HCT116 (cell line): ENCODE measurements at regions not wholly inside any gene's neighbourhood (a gene's known extent, or its start where the extent isn't known, plus 50 kb on each side); places are given as distances from the start of the nearest gene placed in this dataset.

ENCODE experiments used
- ATAC-seq: fragments of 200-7000 bp; cut with Tn5 transposase; 2 replicates; pipeline ENCODE4 v1.9.1; 2020; ENCODE audit warnings: mild to moderate bottlenecking, moderate library complexity
- BruUV-seq: library from RNA; stranded (reverse); fragments of 400-500 nt; replicated peaks from 2 replicates; lab custom pipeline; 2021; lab: Mats Ljungman, UMichigan
- CTCF ChIA-PET: fragments of 300-600 bp; sonication (Branson Sonifier 250); formaldehyde crosslinking; loops from one replicate; lab custom pipeline; 2021; ENCODE audit warnings: antibody characterized with exemption; lab: Charles Lee
- POLR2A ChIA-PET: fragments of 300-600, 350-600 bp; sonication (Branson Sonifier 250); formaldehyde crosslinking; loops from one replicate; lab custom pipeline; 2021; ENCODE audit warnings: antibody characterized with exemption; lab: Charles Lee
- RAD21 ChIA-PET, 2 experiments: fragments of 300-600 bp; sonication (Branson Sonifier 250); formaldehyde crosslinking; loops; one replicate each; lab custom pipeline; 2023; ENCODE audit warnings: low total read pairs in 2 of 2; ENCODE audit not compliant: uncharacterized antibody in 2 of 2, unreplicated experiment in 2 of 2, low non-redundant PET in 1 of 2; lab: Charles Lee
- DNase-seq: peaks from one replicate; pipeline ENCODE4 v3.0.0-alpha.2; 2010; ENCODE audit warnings: low read depth, low spot score
- H2AFZ ChIP-seq: fragments of 200-600 bp; shearing (Covaris generic), sonication (generic); 2 replicates; pipeline ENCODE4 v1.6.1; 2017; ENCODE audit warnings: low read depth, mixed run types, mixed read lengths, antibody characterized with exemption, low read length; ENCODE audit not compliant: poor library complexity, severe bottlenecking
- H3K27ac ChIP-seq: 2 replicates; pipeline ENCODE4 v1.5.1; 2012; ENCODE audit warnings: low read depth, low read length
- H3K27me3 ChIP-seq: fragments of 200-600 bp; sonication (generic); 2 replicates; pipeline ENCODE4 v1.6.1; 2016; ENCODE audit warnings: mixed run types, low read length, mixed read lengths; ENCODE audit not compliant: insufficient read depth
- H3K36me3 ChIP-seq, 2 experiments: fragments of 200-500 bp in 1 of 2; fragments of 200-600 bp in 1 of 2; sonication (Bioruptor generic) in 1 of 2; sonication (generic) in 1 of 2; 2 replicates each; pipeline versions ENCODE4 v1.5.1 to v1.6.1; 2014 to 2016; ENCODE audit warnings: low read length in 2 of 2, inconsistent platforms in 1 of 2, mixed read lengths in 1 of 2, mixed run types in 1 of 2; ENCODE audit not compliant: insufficient read depth in 2 of 2, control insufficient read depth in 1 of 2
- H3K4me1 ChIP-seq, 2 experiments: fragments of 200-600 bp in 1 of 2; sonication (generic) in 1 of 2; 2 replicates each; pipeline versions ENCODE4 v1.5.1 to v1.6.1; 2012 to 2017; ENCODE audit warnings: low read length in 2 of 2, inconsistent platforms in 1 of 2, mild to moderate bottlenecking in 1 of 2, mixed read lengths in 1 of 2, mixed run types in 1 of 2, moderate library complexity in 1 of 2; ENCODE audit not compliant: insufficient read depth in 2 of 2, control insufficient read depth in 1 of 2
- H3K4me2 ChIP-seq: fragments of 200-600 bp; sonication (generic); 2 replicates; pipeline ENCODE4 v1.6.1; 2017; ENCODE audit warnings: mixed run types, low read length, mixed read lengths
- H3K4me3 ChIP-seq, 2 experiments: fragments of 200-600 bp in 1 of 2; sonication (generic) in 1 of 2; replicated peaks in 1 of 2; 2 replicates each; pipeline ENCODE4 v1.5.1; 2011 to 2016; ENCODE audit warnings: low read length in 2 of 2, control low read depth in 1 of 2, low read depth in 1 of 2, mild to moderate bottlenecking in 1 of 2, mixed read lengths in 1 of 2, mixed run types in 1 of 2
- H3K79me2 ChIP-seq: fragments of 200-600 bp; sonication (generic); 2 replicates; pipeline ENCODE4 v1.6.1; 2017; ENCODE audit warnings: mild to moderate bottlenecking, mixed run types, low read length, moderate library complexity, mixed read lengths; ENCODE audit not compliant: insufficient read depth
- H3K9ac ChIP-seq: fragments of 200-600 bp; sonication (generic); 2 replicates; pipeline ENCODE4 v1.6.1; 2016; ENCODE audit warnings: low read length, mixed read lengths
- H3K9me2 ChIP-seq: fragments of 200-600 bp; sonication (generic), shearing (Covaris generic); 2 replicates; pipeline ENCODE4 v1.6.1; 2017; ENCODE audit warnings: mixed run types, mild to moderate bottlenecking, moderate library complexity; ENCODE audit not compliant: insufficient read depth
- H3K9me3 ChIP-seq, 2 experiments: fragments of 200-500 bp in 1 of 2; fragments of 200-600 bp in 1 of 2; sonication (Bioruptor generic) in 1 of 2; sonication (generic) in 1 of 2; 2 replicates each; pipeline ENCODE4 v1.6.1; 2014 to 2017; ENCODE audit warnings: low read length in 2 of 2, mixed read lengths in 2 of 2, inconsistent platforms in 1 of 2, low read depth in 1 of 2, mild to moderate bottlenecking in 1 of 2, mixed run types in 1 of 2, moderate library complexity in 1 of 2; ENCODE audit not compliant: control insufficient read depth in 1 of 2, insufficient read depth in 1 of 2
- H4K20me1 ChIP-seq: fragments of 200-600 bp; sonication (generic), shearing (Covaris generic); 2 replicates; pipeline ENCODE4 v1.6.1; 2017; ENCODE audit warnings: mixed run types, mild to moderate bottlenecking, moderate library complexity; ENCODE audit not compliant: insufficient read depth
- CBX3 ChIP-seq: IDR thresholded peaks from 2 replicates; pipeline ENCODE4 v1.6.1; 2012; ENCODE audit warnings: low read depth
- CEBPB ChIP-seq: IDR thresholded peaks from 2 replicates; pipeline ENCODE4 v1.6.1; 2012; ENCODE audit warnings: low read depth
- EGR1 ChIP-seq: IDR thresholded peaks from 2 replicates; pipeline ENCODE4 v1.6.1; 2012; ENCODE audit warnings: low read depth
- ELF1 ChIP-seq: IDR thresholded peaks from 2 replicates; pipeline ENCODE4 v1.6.1; 2012; ENCODE audit warnings: low read depth, borderline replicate concordance
- EZH2 ChIP-seq: fragments of 200-600 bp; sonication (generic); IDR thresholded peaks from 2 replicates; pipeline ENCODE4 v1.6.1; 2017; ENCODE audit warnings: antibody characterized with exemption, mixed run types
- EZH2phosphoT487 ChIP-seq: fragments of 200-600 bp; IDR thresholded peaks from 2 replicates; pipeline ENCODE4 v1.6.1; 2018; ENCODE audit warnings: antibody characterized with exemption, borderline replicate concordance
- FOSL1 ChIP-seq: IDR thresholded peaks from 2 replicates; pipeline ENCODE4 v1.6.1; 2012; ENCODE audit warnings: low read depth
- JUND ChIP-seq: IDR thresholded peaks from 2 replicates; pipeline ENCODE4 v1.6.1; 2012
- POLR2AphosphoS5 ChIP-seq: IDR thresholded peaks from 2 replicates; pipeline ENCODE4 v1.6.1; 2011; ENCODE audit warnings: mild to moderate bottlenecking, low read depth, low read length, moderate library complexity
- RAD21 ChIP-seq: IDR thresholded peaks from 2 replicates; pipeline ENCODE4 v1.6.1; 2012; ENCODE audit warnings: low read depth, mild to moderate bottlenecking
- SIN3A ChIP-seq: IDR thresholded peaks from 2 replicates; pipeline ENCODE4 v1.6.1; 2012; ENCODE audit warnings: low read depth
- SP1 ChIP-seq: IDR thresholded peaks from 2 replicates; pipeline ENCODE4 v1.6.1; 2012; ENCODE audit warnings: low read depth
- TCF7L2 ChIP-seq: IDR thresholded peaks from 2 replicates; pipeline ENCODE4 v1.7.0; 2011; ENCODE audit warnings: borderline replicate concordance, inconsistent platforms; ENCODE audit not compliant: insufficient read depth, insufficient read length; ENCODE audit errors: extremely low read depth
- ZFX ChIP-seq: fragments of 450-650 bp; IDR thresholded peaks from 2 replicates; pipeline ENCODE4 v1.6.1; 2017
- ZNF274 ChIP-seq: fragments of 200-500 bp; sonication (Bioruptor generic); IDR thresholded peaks from 2 replicates; pipeline ENCODE4 v1.6.1; 2014; ENCODE audit warnings: mild to moderate bottlenecking, low read depth, low read length, inconsistent platforms
- intact Hi-C: fragments of 100-400 bp; cut with micrococcal nuclease; formaldehyde crosslinking; loops from 2 replicates; pipeline ENCODE4 v1.10.0; 2022
- TF ChIP-seq, protein P1 (sequence below), 3 experiments: fragments of 200-600 bp in 1 of 3; sonication (generic) in 1 of 3; IDR thresholded peaks in 2 of 3; conservative IDR thresholded peaks in 1 of 3; 2 replicates each; pipeline ENCODE4 v1.5.1; 2012 to 2017; ENCODE audit warnings: low read depth in 2 of 3, low read length in 2 of 3, antibody characterized with exemption in 1 of 3, borderline replicate concordance in 1 of 3, control low read depth in 1 of 3, mild to moderate bottlenecking in 1 of 3, mixed read lengths in 1 of 3, mixed run types in 1 of 3, moderate library complexity in 1 of 3; ENCODE audit not compliant: insufficient read depth in 1 of 3
- TF ChIP-seq, protein P2 (sequence below): IDR thresholded peaks from 2 replicates; pipeline ENCODE4 v1.6.1; 2012
- TF ChIP-seq, protein P3 (sequence below): IDR thresholded peaks from 2 replicates; pipeline ENCODE4 v1.6.1; 2012
- TF ChIP-seq, protein P4 (sequence below): IDR thresholded peaks from 2 replicates; pipeline ENCODE4 v1.6.1; 2012; ENCODE audit warnings: low read depth

DNA sequence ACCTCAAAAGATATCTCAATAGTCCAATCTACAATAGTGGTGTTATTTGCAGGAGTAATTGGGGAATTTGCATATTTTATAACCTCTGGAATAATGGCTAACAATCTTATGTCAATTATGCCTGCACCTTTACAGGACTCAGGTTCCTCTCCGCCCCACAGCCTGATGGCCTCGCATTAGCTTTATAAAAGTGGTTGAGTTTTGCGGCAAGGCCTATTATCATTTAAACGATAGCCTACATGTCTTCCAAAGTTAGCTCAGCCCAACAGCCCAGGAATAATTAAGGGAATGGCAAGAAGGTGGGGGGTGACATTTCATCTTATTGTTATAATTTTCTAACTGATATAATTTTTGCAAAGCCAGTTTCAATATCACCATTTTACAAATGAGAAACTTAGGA, 97.3 kb downstream of the RTP4 start:
- no peak for TF ChIP-seq SP1
- no peak for TF ChIP-seq EGR1
- no peak for TF ChIP-seq ELF1
- TF ChIP-seq, protein P1, sequence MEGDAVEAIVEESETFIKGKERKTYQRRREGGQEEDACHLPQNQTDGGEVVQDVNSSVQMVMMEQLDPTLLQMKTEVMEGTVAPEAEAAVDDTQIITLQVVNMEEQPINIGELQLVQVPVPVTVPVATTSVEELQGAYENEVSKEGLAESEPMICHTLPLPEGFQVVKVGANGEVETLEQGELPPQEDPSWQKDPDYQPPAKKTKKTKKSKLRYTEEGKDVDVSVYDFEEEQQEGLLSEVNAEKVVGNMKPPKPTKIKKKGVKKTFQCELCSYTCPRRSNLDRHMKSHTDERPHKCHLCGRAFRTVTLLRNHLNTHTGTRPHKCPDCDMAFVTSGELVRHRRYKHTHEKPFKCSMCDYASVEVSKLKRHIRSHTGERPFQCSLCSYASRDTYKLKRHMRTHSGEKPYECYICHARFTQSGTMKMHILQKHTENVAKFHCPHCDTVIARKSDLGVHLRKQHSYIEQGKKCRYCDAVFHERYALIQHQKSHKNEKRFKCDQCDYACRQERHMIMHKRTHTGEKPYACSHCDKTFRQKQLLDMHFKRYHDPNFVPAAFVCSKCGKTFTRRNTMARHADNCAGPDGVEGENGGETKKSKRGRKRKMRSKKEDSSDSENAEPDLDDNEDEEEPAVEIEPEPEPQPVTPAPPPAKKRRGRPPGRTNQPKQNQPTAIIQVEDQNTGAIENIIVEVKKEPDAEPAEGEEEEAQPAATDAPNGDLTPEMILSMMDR (IDR thresholded peaks at IDR 0.05 in 2 of 3, conservative IDR thresholded peaks at IDR 0.05 in 1 of 3; ENCODE audit: borderline replicate concordance in 1 of 3, insufficient read depth in 1 of 3, low read depth in 2 of 3, low read length in 2 of 3) = no peak
- no peak for TF ChIP-seq ZFX
- no peak for TF ChIP-seq ZNF274
- TF ChIP-seq FOSL1 = no peak
- TF ChIP-seq SIN3A = no peak
- no peak for TF ChIP-seq CEBPB
- no peak for TF ChIP-seq TCF7L2
- no peak for TF ChIP-seq CBX3
- no peak for TF ChIP-seq JUND
- TF ChIP-seq, protein P2, sequence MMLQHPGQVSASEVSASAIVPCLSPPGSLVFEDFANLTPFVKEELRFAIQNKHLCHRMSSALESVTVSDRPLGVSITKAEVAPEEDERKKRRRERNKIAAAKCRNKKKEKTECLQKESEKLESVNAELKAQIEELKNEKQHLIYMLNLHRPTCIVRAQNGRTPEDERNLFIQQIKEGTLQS = no peak
- TF ChIP-seq EZH2 = no peak
- no peak for TF ChIP-seq RAD21
- TF ChIP-seq EZH2phosphoT487 = no peak
- TF ChIP-seq, protein P3, sequence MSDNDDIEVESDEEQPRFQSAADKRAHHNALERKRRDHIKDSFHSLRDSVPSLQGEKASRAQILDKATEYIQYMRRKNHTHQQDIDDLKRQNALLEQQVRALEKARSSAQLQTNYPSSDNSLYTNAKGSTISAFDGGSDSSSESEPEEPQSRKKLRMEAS = no peak
- TF ChIP-seq, protein P4, sequence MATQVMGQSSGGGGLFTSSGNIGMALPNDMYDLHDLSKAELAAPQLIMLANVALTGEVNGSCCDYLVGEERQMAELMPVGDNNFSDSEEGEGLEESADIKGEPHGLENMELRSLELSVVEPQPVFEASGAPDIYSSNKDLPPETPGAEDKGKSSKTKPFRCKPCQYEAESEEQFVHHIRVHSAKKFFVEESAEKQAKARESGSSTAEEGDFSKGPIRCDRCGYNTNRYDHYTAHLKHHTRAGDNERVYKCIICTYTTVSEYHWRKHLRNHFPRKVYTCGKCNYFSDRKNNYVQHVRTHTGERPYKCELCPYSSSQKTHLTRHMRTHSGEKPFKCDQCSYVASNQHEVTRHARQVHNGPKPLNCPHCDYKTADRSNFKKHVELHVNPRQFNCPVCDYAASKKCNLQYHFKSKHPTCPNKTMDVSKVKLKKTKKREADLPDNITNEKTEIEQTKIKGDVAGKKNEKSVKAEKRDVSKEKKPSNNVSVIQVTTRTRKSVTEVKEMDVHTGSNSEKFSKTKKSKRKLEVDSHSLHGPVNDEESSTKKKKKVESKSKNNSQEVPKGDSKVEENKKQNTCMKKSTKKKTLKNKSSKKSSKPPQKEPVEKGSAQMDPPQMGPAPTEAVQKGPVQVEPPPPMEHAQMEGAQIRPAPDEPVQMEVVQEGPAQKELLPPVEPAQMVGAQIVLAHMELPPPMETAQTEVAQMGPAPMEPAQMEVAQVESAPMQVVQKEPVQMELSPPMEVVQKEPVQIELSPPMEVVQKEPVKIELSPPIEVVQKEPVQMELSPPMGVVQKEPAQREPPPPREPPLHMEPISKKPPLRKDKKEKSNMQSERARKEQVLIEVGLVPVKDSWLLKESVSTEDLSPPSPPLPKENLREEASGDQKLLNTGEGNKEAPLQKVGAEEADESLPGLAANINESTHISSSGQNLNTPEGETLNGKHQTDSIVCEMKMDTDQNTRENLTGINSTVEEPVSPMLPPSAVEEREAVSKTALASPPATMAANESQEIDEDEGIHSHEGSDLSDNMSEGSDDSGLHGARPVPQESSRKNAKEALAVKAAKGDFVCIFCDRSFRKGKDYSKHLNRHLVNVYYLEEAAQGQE = no peak
- TF ChIP-seq POLR2AphosphoS5 = no peak
- Histone ChIP-seq H2AFZ (no peak overlapping the region), H3K79me2 (no peaks in the 10 kb centered on the region), H3K4me3 (no peak overlapping the region), H4K20me1 (no peaks in the 10 kb centered on the region), H3K27me3 (peaks cover 5% of the 10 kb centered on the region; the same call in 1 of the 2 replicates), H3K9me3 (no peaks in the 10 kb centered on the region), H3K9me2 (no peaks in the 10 kb centered on the region), H3K36me3 (no peaks in the 10 kb centered on the region), H3K4me1 (no peaks in the 10 kb centered on the region), H3K27ac (no peak overlapping the region), H3K9ac (no peak overlapping the region), H3K4me2 (no peak overlapping the region)
- RAD21 ChIA-PET = no interaction called here
- CTCF ChIA-PET = no interaction called here
- no TSS peak for BruUV-seq
- POLR2A ChIA-PET = no interaction called here
- DNase-seq (no peak), ATAC-seq (no peak)
- intact Hi-C loops = no loop called here
